Stimulated activated naive CD4-positive, alpha-beta T cell treated with Interleukin-2 at 50 U/mL for 16 hours (primary cell): ENCODE measurements at regions not wholly inside any gene's neighbourhood (a gene's known extent, or its start where the extent isn't known, plus 50 kb on each side); places are given as distances from the start of the nearest gene placed in this dataset.
"Not testable (repeated sequence)": the region's sequence is repeated elsewhere in the genome, so short reads cannot be mapped to it uniquely, and the experiment has no call there.

Experiments
- DNase-seq: peaks from one replicate; lab custom pipeline; 2025; lab: John Stamatoyannopoulos, UW

- not testable (repeated sequence) for DNase-seq
Measured at GRCh38 chr15:31681529-31682259, 348.6 kb upstream of the CHRNA7 start.

GRCh38 chr15:31687088-31687487 is 343.2 kb upstream of the CHRNA7 start:
- DNase-seq, result not testable (repeated sequence)

- DNase-seq, result not testable (repeated sequence)
Measured at GRCh38 chr15:31696509-31696908, 333.8 kb upstream of the CHRNA7 start.

- not testable (repeated sequence) for DNase-seq
Measured at GRCh38 chr15:31705076-31705678, 325.1 kb upstream of the CHRNA7 start.

- not testable (repeated sequence) for DNase-seq
Measured at GRCh38 chr15:31707944-31708702, 322.2 kb upstream of the CHRNA7 start.

- not testable (repeated sequence) for DNase-seq
Measured at GRCh38 chr15:31708703-31709327, 321.5 kb upstream of the CHRNA7 start.

GRCh38 chr15:31709479-31709878 is 320.8 kb upstream of the CHRNA7 start:
- not testable (repeated sequence) for DNase-seq

- not testable (repeated sequence) for DNase-seq
Measured at GRCh38 chr15:31710806-31711205, 319.5 kb upstream of the CHRNA7 start.

- DNase-seq, result not testable (repeated sequence)
Measured at GRCh38 chr15:31715208-31715607, 315.1 kb upstream of the CHRNA7 start.

- DNase-seq, result not testable (repeated sequence)
Measured at GRCh38 chr15:31718625-31719024, 311.7 kb upstream of the CHRNA7 start.

GRCh38 chr15:31719396-31720022 is 310.8 kb upstream of the CHRNA7 start:
- DNase-seq, result not testable (repeated sequence)

- DNase-seq, result not testable (repeated sequence)
Measured at GRCh38 chr15:31723019-31723418, 307.3 kb upstream of the CHRNA7 start.

- not testable (repeated sequence) for DNase-seq
Measured at GRCh38 chr15:31724903-31725302, 305.4 kb upstream of the CHRNA7 start.

GRCh38 chr15:31725619-31726018 is 304.7 kb upstream of the CHRNA7 start:
- DNase-seq, result not testable (repeated sequence)

GRCh38 chr15:31727612-31728011 is 302.7 kb upstream of the CHRNA7 start:
- no peak for DNase-seq

GRCh38 chr15:31732726-31733125 is 297.6 kb upstream of the CHRNA7 start:
- no peak for DNase-seq

GRCh38 chr15:31733424-31733823 is 296.9 kb upstream of the CHRNA7 start:
- DNase-seq, result no peak

GRCh38 chr15:31740203-31740602 is 290.1 kb upstream of the CHRNA7 start:
- DNase-seq, result no peak

GRCh38 chr15:31745841-31746240 is 284.5 kb upstream of the CHRNA7 start:
- DNase-seq, result no peak

- no peak for DNase-seq
Measured at GRCh38 chr15:31752065-31752762, 278.1 kb upstream of the CHRNA7 start.

- DNase-seq, result no peak
Measured at GRCh38 chr15:31752905-31753304, 277.4 kb upstream of the CHRNA7 start.
